ENCODE measurements at regions not wholly inside any gene's neighbourhood (a gene's known extent, or its start where the extent isn't known, plus 50 kb on each side); places are given as distances from the start of the nearest gene placed in this dataset.

DNA sequence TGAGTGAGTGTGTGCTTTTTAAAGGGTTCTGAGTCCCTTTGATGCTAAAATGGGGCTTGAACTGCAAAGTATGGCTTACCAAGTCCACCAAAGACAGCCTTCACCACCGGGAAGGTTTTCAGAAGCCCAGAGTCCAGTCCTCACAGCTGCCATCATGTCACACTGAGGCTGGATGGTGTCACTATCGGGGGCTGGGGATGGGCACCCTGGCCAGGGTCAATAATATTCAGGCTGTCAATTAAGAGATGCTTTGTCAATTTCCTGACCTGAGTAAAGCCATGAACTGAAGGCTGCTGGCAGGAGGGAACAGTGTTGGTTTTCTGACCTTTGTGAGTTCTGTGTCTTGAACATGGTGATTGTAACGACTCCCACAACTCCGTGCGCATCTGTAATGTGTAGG lies 373.0 kb upstream of the B3GAT1 start:
- no peak for DNase-seq (ENCODE audit: low read depth in 3 of 3, low spot score in 2 of 3)

DNA sequence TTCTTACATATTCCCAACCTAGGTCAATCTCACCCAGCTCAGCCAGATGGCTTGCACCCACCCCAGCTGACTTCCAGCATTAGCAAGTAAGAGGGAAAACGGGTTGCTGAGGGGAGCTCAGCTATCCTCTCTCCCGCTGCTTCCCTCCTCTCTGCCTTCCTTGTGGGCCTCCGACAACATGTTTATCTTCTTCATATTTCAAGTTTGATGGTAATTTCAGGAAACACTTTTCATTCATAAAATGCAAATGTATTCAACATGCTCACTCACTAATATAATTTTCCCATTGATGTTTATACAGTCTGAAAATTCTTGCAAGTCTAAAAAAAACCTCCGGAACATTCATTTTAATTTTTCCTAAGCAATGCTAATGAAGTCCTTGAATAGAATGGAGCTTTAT lies 372.5 kb upstream of the B3GAT1 start:
- DNase-seq (ENCODE audit: low read depth in 3 of 3, low spot score in 2 of 3) = no peak

DNA sequence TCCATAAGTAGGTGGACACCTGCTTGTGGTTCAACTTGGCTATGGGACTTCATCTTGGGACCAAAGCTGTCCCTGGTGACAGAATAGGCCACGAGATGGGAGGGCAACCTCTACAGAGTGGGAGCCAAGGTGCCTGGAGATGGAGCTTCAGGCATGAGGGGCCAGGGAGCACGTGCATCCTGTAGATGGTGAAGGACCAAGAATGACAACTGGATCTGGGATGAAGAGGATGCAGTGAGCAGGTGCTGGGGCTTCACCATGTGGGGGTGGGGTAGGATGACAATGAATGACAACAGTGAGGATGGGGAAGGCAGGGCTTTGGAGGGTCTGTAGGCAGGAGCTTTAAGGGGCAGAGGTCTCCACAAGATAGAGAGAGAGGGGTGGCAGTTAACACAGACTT lies 372.0 kb upstream of the B3GAT1 start:
- DNase-seq (ENCODE audit: low read depth in 3 of 3, low spot score in 2 of 3) = no peak

DNA sequence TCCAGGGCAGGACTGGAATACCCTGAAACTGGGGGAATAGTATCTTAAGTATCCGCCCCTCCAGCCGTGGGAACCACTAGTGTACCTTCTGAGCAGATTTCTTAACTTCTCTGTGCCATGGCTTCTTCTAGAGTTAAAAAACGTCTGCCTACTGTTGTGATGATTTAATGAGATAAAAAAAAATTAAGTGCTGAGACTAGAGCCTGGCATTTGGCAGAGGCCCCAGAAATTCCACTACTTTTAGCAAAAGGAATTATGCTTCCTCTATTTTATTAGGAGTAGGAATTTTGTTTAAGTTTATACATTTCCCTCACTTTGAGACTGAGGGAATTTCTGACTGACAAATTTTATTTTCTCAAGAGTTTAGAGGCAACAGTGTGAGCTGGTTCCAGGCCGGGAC lies 371.2 kb upstream of the B3GAT1 start:
- no peak for DNase-seq (ENCODE audit: low read depth in 3 of 3, low spot score in 2 of 3)

DNA sequence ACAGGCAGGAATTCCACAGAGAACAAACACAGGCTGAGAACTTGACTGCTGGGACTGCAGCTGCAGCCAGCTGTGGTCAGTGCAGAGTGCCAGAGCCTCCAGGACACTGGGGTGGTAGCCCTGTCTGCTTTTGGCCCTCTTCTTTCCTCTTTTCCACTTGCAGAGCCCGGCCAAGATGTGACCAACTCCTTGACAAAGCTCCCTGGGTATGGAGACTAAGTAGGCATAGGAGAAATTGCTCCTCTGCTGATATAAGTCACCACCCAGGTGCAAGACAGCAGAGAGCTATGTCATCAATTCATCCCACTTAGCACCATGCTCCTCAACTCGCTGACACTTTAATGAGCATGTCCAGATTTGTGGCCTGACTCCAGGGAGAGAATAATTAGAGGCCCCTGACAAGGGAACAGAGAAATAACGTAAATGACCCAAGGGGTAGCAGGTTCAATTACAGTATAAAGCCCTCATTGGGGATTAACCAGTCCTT lies 369.4 kb upstream of the B3GAT1 start:
- DNase-seq (ENCODE audit: low read depth in 3 of 3, low spot score in 2 of 3) = no peak

DNA sequence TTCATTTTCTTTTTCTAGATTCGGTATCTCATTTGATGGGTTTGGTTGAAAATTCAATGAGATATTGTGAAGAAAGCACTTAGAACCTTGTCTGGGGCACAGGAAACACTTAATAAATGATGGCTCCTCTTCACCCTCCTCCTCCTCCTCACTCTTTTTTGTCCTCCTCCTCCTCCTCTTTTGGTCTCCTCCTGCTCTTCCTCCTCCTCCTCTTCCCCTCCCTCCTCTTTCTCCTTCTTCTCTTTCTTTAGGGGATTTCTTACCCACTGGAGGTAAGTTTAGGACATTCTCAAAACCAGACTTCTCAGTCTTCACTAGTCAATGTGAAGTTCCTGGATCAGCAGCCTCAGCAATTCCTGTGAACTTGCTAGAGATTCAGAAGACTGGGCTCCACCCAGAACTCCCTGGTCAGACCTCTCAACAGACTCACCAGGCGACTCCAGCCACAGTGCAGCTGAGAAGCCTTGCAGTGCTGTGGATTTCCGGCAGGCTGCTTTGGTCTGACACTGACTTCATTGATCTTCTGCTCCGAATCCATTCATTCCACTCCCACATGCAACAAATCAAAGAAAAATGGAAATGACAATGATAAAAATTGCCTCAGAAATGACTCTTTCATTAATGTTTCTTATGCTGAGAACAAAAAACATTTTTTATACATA lies 368.6 kb upstream of the B3GAT1 start:
- no peak for DNase-seq (ENCODE audit: low read depth in 3 of 3, low spot score in 2 of 3)

DNA sequence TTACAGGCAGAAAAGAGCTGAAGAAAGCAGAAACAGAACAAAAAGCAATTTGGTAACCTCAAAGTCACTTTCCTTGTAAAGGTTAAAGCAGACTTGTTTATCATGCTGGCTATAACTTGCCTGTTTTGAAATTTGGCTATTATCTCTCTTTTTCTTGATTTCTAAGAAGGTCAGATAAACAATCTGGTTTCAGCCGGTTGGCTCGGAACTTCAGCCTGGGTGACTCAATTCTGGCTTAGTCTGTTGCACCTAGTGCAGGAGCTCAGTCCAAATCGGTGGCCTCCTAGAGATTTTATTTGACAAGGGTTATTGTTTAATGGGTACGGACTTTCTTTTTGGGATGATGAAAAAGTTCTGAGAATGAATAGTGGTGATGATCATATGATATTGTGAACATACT lies 367.1 kb upstream of the B3GAT1 start:
- no peak for DNase-seq (ENCODE audit: low read depth in 3 of 3, low spot score in 2 of 3)

DNA sequence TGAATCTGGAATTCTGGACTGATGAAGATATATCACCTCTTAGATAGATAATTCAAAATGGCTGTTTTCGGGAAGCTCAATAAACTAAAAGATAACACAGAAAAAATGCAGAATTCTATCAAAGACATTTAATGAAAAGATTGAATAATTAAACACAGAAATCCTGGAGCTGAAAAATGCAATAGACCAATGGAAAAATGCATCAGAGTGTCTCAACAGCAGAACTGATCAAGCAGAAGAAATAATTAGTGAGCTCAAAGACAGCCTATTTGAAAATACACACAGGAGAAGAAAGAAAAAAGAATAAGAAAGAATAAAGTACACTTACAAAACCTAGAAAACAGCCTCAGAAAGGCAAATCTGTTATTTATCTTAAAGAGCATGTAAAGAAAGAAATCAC lies 356.4 kb upstream of the B3GAT1 start:
- DNase-seq (ENCODE audit: low read depth in 3 of 3, low spot score in 2 of 3) = no peak

DNA sequence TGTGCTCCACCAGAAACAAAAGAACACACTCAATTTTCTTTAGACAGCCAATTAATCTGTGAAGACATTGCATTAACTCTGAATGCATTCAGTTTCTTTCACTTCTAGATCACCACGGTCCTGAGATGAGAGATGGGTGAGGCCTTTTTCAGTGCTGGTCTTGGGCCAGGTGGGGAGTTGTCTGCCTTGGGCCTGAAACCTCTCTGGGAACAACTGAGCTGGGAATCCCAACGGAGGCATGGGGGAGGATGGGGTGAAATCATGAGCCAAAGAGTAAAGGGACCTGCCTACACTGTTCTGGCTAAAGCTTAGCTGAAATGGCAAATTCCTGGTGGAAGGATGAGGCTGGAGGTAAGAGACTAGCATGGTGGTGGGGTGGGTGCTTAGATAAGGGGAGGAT lies 353.5 kb upstream of the B3GAT1 start:
- no peak for DNase-seq (ENCODE audit: low read depth in 3 of 3, low spot score in 2 of 3)

DNA sequence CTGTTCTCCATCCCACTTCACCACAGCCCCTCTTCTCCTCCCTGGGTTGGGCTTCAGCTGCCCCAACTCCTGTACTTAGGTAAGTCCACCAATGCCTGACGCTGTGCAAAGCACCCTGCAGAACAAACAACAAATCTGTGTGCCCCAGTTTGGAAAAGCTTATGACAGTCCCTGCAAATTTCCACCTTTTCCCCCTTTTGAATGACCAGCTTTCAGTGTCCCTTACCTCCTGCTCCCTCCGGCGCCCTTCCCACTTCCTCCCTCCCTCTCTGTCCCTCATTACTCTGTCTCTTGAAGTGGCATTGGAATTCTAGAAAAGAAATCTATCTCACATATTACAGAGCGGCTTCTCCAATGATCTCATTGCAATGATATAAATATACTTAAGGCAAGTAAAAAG lies 352.9 kb upstream of the B3GAT1 start:
- DNase-seq (ENCODE audit: low read depth in 3 of 3, low spot score in 2 of 3) = no peak

DNA sequence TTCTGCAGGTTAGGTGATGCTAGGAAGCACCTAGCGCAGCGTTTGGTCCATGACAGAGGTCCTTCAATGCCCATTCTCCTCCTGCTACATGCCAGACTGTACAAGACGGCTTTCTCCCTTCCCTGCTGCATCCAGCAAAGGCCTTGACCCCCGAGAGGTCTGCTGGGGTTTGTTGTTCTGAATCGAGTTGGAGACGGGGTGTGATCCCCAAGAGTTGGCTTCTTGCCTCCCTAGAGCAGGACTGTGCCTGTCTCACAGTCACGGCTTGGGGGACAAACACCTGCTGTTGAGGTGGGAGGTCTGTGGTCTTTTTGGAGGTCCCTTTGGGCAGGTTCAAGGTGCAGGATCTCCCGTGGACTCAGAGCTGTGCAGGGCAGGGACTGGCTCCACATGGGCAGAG lies 352.3 kb upstream of the B3GAT1 start:
- DNase-seq (ENCODE audit: low read depth in 3 of 3, low spot score in 2 of 3) = no peak

DNA sequence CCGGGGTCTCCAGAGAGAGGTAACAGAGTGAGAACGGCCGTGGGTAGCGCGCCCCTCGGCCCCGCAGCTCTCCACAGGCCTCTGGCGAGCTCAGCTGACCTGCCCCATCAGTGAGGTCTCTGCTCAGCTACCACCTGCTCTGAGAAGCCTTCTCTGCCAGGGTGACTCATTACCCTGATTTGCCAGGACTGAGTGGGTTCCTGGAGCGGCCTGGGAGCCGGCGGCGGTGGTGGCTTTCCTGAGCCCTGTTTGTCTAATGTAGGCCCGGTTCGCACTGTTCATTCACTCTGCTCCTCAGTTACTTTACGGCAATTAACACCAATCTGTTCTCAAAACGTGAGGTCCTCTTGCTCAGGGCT lies 351.0 kb upstream of the B3GAT1 start:
- no peak for DNase-seq (ENCODE audit: low read depth in 3 of 3, low spot score in 2 of 3)

DNA sequence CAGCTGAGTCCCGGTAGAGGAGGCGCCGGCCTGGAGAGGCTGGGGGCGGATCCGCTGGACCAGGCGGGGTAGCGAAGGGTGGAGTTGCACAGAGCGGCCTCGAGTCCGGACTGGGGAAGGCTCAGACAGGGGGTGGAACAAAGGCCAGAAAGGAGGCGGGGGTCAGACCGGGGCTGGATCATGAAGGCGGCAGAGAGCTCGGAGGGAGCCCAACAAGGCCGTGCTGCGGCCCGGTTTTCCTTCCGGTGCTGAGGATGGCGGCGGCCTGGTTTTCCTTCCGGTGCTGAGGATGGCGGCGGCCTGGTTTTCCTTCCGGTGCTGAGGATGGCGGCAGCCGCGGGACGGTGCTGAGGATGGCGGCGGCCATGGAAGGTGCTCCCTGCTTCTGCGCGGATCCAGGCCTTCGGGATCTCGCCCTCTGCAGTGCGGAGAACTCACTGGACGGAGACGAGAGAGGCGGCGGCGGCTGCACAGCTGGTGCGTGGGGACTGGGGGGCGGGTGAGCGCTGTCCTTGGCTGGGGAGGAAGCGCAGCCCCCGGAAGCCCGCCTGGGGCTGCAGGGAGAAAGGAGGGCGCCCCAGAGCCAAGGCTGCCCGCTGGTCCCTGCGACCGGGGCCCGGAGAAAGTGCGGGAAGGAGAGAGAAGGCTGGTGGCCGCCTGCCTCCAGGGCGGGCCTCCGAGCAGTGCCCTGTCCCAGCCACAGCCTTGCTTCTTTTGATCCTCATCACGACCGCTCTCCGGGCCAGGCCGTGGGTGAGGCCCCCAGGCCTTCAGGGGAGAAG lies 350.4 kb upstream of the B3GAT1 start:
- DNase-seq (ENCODE audit: low read depth in 3 of 3, low spot score in 2 of 3) = no peak

DNA sequence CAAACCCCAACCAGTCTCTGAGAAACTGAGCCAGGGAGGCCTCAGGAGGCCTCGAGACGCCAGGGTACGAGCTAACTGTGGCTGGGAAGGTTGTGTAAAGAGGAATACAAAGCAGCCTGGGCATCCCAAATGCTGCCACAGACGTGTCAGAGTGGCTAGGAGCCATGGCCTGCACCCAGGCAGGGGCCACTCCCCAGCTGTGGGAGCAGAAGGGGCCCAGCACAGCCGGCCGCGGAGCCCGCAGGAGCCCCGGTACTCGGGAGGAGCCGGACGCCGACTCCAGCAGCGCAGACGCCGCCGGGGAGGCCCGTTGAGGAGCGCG lies 349.8 kb upstream of the B3GAT1 start:
- DNase-seq (ENCODE audit: low read depth in 3 of 3, low spot score in 2 of 3) = no peak

DNA sequence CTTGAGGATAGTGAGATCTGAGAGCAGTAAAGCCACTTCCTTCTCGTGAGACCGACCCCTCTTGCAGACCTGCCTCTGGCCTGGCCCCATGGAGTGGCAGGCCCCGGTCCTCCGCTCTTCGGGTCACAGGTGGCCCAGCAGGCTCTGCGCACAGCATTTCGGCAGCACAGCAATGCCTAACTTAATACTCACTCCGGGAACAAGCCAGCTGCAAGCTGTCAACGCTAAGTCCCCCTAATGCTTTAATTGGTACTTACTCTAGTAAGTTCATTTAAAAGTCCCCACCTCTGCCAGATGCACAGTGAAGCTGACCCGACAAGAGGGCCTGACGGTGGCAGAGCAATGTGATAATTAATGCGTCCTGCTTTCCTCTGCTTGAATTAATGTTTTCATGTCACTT lies 349.3 kb upstream of the B3GAT1 start:
- no peak for DNase-seq (ENCODE audit: low read depth in 3 of 3, low spot score in 2 of 3)

DNA sequence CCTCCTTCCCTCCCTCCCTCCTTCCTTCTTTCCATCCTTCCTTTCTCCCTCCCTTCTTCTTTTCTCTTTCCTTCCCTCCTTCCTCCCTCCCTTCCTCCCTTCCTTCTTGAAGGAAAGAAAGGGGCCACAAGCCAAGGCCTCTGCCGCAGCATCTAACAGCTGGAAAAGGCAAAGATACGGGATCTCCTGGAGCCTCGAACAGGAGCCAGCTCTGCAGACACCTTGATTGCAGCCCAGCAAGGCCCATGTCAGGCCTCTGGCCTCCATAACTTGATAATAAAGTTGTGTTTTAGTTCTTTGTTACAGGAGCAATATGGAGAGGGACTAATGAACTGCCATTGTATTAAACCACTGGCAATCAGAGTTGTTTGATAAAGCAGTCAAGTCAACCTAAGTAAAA lies 348.9 kb upstream of the B3GAT1 start:
- DNase-seq (ENCODE audit: low read depth in 3 of 3, low spot score in 2 of 3) = no peak

DNA sequence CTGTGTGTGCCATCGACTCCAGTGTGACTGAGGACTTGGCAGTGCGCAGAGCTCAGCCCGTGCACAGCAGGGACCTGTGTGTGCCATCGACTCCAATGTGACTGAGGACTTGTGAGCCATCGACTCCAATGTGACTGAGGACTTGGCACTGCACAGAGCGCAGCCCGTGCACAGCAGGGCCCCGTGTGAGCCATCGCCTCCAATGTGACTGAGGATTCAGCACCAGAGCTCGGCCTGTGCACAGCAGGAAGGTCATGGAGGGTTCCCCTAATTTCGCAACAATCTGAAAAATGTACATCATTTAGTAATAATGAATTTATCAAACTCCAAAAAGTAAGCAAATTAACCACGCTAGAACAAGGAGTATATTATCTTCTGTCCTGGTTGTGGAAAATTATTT lies 348.3 kb upstream of the B3GAT1 start:
- DNase-seq (ENCODE audit: low read depth in 3 of 3, low spot score in 2 of 3) = no peak

DNA sequence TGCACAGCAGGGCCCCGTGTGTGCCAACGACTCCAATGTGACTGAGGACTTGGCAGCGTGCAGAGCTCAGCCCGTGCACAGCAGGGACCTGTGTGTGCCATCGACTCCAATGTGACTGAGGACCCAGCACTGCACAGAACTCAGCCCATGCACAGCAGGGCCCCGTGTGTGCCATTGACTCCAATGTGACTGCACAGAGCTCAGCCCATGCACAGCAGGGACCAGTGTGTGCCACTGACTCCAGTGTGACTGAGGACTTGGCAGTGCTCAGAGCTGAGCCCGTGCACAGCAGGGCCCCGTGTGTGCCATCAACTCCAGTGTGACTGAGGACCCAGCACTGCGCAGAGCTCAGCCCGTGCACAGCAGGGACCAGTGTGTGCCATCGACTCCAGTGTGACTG lies 347.8 kb upstream of the B3GAT1 start:
- no peak for DNase-seq (ENCODE audit: low read depth in 3 of 3, low spot score in 2 of 3)

DNA sequence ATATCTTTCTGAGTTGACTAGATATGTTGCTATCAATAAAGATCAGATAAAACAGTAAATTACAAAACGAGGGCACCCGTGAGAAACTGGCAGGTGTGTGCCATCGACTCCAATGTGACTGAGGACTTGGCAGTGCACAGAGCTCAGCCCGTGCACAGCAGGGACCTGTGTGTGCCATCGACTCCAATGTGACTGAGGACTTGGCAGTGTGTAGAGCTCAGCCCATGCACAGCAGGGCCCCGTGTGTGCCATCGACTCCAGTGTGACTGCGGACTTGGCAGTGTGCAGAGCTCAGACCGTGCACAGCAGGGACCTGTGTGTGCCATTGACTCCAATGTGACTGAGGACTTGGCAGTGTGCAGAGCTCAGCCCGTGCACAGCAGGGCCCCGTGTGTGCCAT lies 347.2 kb upstream of the B3GAT1 start:
- DNase-seq (ENCODE audit: low read depth in 3 of 3, low spot score in 2 of 3) = no peak

DNA sequence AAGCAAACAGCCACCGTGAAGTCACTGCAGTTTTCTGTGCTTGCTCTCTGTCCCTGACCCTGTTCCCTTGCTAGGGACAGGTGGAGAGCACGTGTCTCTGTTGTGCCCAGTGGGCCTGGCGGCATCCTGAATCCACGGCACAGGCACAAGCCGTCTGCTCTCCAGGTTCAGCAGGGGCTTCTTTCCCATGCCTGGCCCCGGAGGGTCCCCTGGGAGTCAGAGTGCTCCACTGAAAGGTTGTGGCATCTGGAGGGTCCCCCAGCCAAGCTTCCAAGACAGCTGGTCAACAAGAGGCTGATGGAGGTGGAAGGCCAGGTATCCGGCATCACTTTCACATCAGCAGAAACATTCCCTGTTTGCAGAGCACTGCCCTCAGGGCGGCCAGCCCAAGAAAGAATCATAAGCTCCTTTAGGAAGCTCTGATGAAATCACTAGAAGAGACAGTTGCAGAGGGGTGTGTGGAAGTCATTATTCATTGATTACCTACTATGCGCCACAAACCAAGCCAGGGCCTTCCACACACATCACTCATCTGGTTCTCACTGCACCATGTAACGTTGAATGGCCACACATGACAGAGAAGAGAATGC lies 346.4 kb upstream of the B3GAT1 start:
- DNase-seq (ENCODE audit: low read depth in 3 of 3, low spot score in 2 of 3) = no peak

DNA sequence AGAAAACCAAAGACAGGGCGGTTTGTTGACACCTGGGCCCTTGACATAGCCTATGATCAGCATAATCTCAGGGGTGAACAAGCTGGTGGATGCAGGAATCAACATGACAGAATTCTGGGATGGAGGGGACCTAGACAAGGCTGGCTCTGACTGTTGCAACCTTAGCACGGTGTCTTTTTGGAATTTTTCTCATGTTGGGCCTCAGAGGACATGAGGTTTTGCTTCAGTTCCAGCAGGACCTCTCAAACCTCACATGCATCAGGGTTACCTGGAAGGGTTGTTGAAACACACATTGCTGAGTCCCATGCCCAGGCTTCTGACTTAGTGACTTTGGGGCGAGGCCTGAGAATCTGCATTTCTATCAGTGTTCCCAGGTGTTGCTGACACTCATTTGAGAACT lies 345.6 kb upstream of the B3GAT1 start:
- no peak for DNase-seq (ENCODE audit: low read depth in 3 of 3, low spot score in 2 of 3)

DNA sequence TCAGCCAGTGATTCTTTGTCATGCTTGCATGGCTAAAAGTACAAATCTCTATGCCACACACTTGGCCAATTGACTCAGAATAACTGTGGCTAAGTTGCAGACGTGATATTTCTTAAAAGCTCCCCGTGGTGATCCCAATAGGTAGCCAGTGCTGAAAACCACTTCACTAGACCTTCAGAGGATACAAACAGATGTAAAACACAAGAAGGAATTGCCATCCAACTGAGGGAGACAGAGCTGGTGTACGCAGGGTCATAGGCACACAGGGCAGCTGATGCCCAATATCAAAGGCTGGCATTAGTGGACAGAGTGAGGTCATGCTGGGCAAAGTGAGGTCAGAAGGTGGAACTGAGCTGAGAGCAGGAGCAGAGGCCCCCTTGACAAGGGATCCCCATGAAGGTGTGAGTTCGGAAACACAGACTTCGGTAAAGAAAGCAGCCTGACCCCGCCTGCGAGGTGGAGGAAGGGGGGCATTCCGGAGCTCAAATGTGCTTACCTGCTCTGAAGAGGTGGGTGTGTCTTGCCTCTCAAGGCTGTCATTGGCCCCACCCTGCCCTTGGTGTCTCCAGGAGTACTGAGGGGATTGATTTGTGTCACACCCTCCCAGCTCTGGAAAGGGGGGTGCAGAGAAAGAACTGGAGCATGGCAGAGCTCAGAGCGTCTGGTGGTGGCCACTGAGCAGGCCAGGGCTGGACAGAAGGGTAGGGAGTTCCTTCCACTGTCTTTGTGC lies 344.9 kb upstream of the B3GAT1 start:
- no peak for DNase-seq (ENCODE audit: low read depth in 3 of 3, low spot score in 2 of 3)

All from right renal cortex interstitium (tissue), 3 donors.